ENCODE measurements at regions not wholly inside any gene's neighbourhood (a gene's known extent, or its start where the extent isn't known, plus 50 kb on each side); places are given as distances from the start of the nearest gene placed in this dataset.

DNA sequence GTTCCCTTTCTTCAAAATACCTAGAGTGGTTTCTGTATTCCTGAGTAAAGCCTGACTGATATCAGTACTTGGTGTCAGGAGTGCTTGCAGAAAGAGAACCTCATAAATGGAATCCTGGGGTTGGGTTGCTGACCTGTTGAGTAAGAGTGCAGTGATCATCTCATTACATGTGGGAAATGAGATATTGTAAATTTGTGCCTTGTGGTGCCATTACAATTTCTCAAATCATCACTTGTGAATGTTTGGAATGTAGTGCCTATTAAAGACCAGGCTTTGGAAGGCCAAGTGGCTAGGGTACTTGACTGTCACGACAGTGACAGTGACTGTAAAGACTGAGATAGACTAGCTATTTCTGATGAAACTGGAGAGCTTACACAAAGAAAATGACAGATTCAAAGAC, 176.7 kb upstream of the CTTNBP2NL start:
- DNase-seq (ENCODE audit: low spot score), result no peak

DNA sequence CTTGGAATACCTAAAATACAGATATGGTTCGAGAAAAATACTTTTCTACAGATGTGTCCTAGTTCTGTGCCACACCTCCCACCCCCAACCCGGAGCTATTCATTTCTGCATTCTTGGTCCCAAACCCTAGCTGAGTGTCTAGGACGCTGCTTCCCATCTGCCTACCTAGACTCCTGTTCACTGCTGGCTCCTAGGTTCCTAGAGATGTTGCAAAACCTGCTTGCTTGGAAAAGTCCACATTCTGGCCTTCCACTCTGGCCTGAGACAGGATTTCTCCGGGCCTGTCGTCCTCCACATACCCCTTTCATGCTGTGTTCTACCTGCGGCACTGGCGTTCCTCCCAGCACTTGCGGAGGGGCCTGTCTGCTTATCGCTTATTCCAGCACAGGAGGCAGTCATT, 165.8 kb upstream of the CTTNBP2NL start:
- no peak for DNase-seq (ENCODE audit: low spot score)

DNA sequence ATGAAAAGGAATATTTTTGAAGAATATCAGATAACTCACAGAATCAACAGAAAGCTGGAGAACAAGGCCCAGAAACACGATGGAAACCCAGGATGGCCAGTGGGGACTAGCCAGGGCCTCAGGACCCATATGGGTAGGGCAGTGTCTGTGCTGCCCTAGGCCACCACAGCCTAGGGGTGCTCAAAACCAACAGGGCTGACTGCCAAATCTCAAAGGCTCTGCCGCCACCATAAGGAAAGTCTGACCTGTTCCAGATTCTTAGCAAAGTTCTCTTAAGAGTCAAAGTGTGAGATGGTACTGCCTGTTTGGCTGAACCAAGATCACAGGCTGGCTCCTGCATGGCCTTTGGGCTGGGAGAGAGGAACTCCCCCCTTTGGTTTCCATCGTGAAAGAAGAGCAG, 164.7 kb upstream of the CTTNBP2NL start:
- no peak for DNase-seq (ENCODE audit: low spot score)

GRCh38 chr1:112232848-112233247, 163.2 kb upstream of the CTTNBP2NL start:
- no peak for DNase-seq (ENCODE audit: low spot score)

DNA sequence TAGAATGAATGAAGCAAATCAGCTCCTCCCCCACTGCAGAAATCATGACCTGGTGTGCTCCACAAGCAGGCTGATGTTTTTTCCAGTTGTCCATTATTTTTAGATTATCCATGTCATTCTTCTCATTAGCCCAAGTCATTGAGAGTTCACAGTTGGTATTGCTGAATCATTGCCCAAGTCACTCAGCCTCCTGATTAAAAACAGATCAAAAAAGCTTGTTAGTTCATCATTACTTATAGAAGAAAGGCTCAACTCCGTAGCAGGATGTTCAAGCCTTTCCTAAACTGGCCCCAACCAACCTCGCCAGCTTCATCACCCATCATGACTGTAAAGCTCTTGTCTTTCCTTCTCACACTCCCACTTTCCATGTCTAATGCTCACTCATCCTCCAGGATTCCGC, 161.3 kb upstream of the CTTNBP2NL start:
- no peak for DNase-seq (ENCODE audit: low spot score)

DNA sequence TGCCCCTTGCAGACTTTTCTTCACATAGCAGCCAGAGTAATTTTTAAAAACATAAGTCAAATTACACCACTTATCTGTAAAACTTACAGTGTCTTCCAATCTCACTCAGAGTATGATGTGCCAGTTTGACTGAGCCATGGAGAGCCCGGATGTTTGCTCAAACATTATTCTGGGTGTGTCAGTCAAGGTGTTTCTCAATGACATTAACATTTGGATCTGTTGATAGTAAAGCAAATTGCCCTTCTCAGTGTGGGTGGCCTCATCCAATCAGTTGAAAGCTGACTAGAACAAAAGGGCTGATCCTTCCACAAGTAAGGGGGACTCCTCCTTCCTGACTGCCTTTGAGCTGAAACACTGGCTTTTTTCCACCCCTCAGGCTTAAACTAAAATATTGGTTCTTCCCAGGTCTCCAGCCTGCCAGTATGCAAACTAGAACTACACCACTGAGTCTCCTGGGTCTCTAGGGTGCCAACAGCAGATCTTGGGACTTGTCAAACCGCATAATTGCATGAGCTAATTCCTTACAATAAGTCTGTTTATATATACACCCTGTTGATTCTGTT, 157.9 kb upstream of the CTTNBP2NL start:
- DNase-seq (ENCODE audit: low spot score), result no peak

DNA sequence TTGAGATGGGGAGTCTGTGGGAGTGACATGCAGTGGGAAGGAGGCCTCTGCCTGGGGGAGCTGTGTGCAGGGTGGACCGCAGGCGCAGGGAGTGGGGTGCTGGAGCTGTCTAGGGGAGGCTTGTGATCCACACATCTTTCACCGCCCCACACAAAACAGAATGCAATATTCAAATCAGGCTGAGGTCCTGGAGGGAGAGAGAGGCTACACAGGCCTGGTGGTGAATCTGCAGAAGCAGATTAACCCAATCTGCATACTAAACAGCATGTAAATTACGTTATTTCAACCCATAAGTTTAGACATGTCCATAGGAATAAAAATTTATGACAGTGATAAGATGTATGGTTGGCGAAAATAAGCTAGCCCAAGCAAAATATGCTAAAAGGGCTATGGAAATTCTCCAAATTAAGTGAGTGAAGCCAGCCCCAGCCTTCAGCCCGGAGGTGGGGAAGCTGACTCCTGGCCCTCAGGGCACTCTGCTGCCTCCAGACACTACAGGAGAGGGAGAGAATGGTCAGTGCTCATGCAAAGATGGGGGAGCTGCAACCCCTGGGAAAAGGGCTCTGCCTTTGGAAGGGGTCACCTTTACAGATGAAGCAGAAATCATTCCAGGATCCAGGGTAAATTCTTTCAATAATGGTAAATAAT, 156.2 kb upstream of the CTTNBP2NL start:
- no peak for DNase-seq (ENCODE audit: low spot score)

- DNase-seq (ENCODE audit: low spot score), result no peak
Observed at GRCh38 chr1:112242470-112242869, 153.5 kb upstream of the CTTNBP2NL start.

GRCh38 chr1:112244131-112244530, 151.9 kb upstream of the CTTNBP2NL start:
- no peak for DNase-seq (ENCODE audit: low spot score)

- no peak for DNase-seq (ENCODE audit: low spot score)
Observed at GRCh38 chr1:112245114-112245513, 150.9 kb upstream of the CTTNBP2NL start.

DNA sequence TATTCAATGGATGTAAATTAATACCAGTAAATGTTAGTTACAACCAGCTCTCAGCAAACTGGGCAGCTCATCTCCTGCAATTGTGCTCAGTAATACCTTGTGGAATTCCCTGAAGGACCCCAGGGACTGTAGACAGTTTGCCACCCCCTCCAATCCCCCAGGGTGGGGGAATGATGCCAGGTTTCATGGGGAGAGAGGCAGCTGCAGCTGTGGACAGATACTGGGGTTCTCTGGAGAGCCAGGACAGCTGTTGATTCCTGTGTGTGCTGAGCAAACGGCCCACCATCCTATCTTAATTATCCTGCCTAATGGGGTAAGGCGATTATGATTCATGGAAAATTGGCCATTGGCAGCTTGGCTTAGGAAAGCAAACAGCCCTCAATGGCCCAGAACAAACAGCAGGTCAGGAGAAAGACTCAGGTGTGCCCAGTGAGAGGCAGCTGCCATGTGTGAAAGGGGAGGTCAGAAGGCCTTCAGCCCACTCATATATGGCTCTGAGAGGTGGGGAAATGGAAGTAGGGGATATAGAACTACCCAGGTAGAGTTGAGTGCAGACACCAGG, 148.9 kb upstream of the CTTNBP2NL start:
- no peak for DNase-seq (ENCODE audit: low spot score)

- no peak for DNase-seq (ENCODE audit: low spot score)
Observed at GRCh38 chr1:112247961-112248360, 148.1 kb upstream of the CTTNBP2NL start.

- DNase-seq (ENCODE audit: low spot score), result no peak
Observed at GRCh38 chr1:112250892-112251291, 145.1 kb upstream of the CTTNBP2NL start.

GRCh38 chr1:112251766-112252506, 144.1 kb upstream of the CTTNBP2NL start:
- DNase-seq (ENCODE audit: low spot score), result peak; percentile 86

- no peak for DNase-seq (ENCODE audit: low spot score)
Observed at GRCh38 chr1:112253366-112253765, 142.6 kb upstream of the CTTNBP2NL start.

- no peak for DNase-seq (ENCODE audit: low spot score)
Observed at GRCh38 chr1:112255080-112255479, 140.9 kb upstream of the CTTNBP2NL start.

DNA sequence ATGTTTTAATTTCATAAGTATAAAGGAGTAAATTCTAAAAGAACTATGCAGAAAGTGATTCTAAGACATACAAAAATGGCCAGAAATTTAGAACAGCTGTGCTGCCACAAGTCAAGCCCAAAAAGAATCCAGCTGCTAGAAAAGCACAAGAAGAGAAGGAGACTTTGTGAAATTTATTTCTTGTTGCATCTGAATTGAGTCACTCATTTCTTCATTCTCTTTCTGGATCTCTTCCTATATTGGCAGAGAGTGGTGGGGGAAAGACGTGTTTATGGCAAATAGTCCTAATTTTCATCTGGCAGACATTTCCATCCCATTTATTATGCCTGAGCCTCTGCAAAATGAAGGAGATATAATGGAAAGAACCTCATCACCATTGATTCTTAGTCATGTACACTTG, 139.6 kb upstream of the CTTNBP2NL start:
- DNase-seq (ENCODE audit: low spot score), result no peak

- DNase-seq (ENCODE audit: low spot score), result no peak
Observed at GRCh38 chr1:112257043-112257835, 138.8 kb upstream of the CTTNBP2NL start.

- no peak for DNase-seq (ENCODE audit: low spot score)
Observed at GRCh38 chr1:112260699-112261098, 135.3 kb upstream of the CTTNBP2NL start.

DNA sequence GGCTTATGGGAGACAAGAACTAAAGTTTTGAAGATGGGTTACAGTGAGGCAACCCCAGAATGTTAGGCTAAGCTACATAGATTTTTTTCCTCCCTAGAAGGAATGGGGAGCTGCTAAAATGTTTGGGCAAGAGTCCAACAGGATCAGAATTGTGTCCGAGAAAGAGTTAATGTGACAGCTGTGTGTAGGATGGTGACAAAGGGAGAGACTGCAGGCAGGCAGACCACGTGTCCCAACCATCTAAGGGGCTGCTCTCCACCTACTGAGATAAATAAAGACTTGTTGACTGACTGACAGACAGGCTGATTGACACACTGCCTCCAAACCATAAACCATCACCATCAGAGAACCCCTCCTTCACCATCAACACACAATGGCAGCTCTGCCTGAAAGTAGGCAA, 133.7 kb upstream of the CTTNBP2NL start:
- DNase-seq (ENCODE audit: low spot score), result no peak

- no peak for DNase-seq (ENCODE audit: low spot score)
Observed at GRCh38 chr1:112263042-112263441, 133.0 kb upstream of the CTTNBP2NL start.

DNA sequence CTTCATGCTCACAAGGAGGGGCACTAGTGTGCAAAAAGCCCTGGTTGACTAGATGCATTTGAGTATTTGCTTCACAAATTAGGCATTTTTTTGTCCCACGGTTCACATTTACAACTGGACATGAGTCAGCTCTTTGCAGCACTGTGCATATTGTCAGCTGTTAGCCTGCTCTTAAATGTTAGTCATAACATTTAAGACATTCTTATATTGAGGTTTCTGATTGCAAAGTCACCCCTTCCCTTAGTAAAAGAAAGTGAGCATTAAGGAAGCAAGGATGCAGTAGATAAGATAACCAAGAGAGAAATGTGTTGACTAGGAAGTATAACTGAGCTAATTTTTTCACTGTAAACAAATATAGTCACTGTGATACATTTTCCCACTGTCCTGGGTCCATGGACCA, 132.6 kb upstream of the CTTNBP2NL start:
- no peak for DNase-seq (ENCODE audit: low spot score)

All from LoVo (cell line).